ENCODE measurements at regions not wholly inside any gene's neighbourhood (a gene's known extent, or its start where the extent isn't known, plus 50 kb on each side); places are given as distances from the start of the nearest gene placed in this dataset.

DNA sequence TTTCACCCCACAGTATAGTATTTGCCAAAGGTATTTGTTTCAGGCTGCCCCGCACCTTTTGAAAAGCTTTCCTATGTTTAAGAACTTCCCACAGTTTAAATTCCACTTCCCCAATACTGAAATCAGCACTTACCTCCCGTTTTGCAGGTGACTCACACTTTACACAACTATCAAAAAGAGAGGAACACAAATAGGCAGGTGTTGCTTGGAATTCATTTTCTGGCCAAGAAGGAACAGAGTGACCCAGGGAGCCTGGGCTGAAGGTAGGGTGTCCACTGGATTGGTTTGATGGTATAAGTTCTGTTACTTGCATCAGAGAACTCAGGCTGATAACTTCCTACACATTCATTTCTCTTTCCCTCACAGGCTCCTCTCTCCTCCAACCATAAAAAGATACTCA, 60.1 kb upstream of the SLC30A5 start:
- DNase-seq (ENCODE audit: low read depth): no peak

DNA sequence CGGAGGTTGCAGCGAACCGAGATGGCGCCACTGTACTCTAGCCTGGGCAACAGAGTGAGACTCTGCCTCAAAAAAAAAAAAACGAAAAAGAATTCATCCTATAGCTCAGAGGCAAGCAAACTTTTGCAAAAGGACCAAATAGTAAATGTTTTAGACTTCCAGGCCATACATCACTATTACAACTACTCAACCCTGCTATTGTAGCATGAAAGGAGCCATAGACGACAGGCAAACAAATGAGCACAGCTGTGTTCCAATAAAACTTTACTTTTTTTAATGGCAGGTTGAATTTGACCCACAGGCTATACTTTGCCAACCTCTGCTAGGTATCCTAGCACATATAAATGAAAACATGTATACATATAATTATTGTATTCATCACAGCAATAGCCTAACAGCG, 58.9 kb upstream of the SLC30A5 start:
- no peak for DNase-seq (ENCODE audit: low read depth)

GRCh38 chr5:69035665-69036064, 58.1 kb upstream of the SLC30A5 start:
- DNase-seq (ENCODE audit: low read depth): no peak

- DNase-seq (ENCODE audit: low read depth): no peak
Measured at GRCh38 chr5:69038539-69038938, 55.3 kb upstream of the SLC30A5 start.

GRCh38 chr5:69039829-69040228, 54.0 kb upstream of the SLC30A5 start:
- DNase-seq (ENCODE audit: low read depth): no peak

- DNase-seq (ENCODE audit: low read depth): no peak
Measured at GRCh38 chr5:69042500-69042899, 51.3 kb upstream of the SLC30A5 start.

DNA sequence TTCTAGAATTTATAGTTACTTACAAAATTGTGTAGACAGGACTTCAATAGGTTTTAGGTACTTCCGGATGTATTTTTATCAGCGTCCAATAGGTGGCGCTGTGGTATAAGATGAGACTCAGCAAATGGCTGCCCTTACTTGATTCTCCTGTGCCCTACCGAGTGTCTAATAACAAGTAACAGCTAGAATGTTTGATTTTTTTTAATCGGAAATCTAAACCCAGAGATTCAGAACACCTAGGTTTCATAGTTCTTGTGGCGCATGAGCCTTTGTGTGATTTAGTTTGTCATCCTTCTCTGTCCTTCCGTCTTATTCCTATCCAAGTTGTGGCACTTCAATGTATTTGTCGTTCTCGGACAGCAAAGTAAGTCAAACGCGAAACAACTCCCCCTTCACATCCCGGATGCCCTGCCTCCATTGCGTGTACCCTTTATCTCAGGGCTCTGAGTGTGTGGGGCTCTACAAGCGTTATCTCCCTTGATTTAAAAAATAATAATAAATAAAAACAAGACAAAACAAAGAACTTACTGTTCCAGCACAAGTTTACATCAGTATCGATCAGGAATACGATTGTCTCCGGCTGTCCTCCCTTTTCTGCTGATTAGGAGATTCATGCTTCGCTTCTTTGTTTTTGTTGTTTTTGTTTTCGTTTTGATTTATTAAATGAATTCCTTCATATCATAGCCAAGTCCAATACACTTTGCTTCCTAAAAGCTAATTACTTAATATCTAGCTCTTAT, 50.7 kb upstream of the SLC30A5 start:
- peak; percentile 87 for DNase-seq (ENCODE audit: low read depth)

DNA sequence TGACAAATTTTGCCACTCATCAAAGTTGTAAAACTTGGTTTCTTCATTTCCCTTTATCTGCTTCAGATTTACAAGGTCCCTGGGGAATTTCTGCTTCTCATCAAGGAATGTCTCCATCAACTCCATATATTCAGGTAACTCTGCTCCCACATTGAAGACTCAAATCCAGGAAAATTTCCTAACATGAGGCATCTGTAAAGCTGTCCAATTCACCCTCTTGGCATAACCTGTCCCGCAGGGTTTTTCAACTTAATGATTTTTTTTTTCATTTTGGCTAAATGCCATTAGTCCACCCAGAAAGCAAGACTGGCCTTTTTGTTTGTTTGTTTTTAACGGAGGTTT, 50.2 kb upstream of the SLC30A5 start:
- no peak for DNase-seq (ENCODE audit: low read depth)

Data from stromal cell of bone marrow (primary cell).